ENCODE measurements at regions not wholly inside any gene's neighbourhood (a gene's known extent, or its start where the extent isn't known, plus 50 kb on each side); places are given as distances from the start of the nearest gene placed in this dataset.

DNA sequence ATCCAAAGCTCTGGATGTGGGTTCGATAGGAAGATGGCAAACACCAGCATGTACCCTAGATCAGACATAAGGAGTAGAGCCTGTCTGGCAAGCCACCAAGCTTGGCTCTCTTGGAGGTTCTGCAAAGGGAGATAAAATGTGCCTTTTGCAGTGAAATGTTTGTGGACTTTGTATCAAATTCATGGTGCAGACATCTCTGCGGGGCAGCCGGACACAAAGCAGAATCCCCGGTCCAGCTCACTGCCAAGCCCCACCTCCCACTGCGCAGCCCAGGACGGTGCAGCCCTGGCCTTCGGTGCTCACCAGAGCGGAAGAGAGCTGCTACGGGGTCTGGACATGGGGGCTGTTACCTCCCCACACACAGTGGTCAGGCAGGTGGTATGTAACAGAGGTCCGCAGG lies 333.6 kb upstream of the JARID2 start:
- no peak for TF ChIP-seq TOX (CRISPR knock-in tag; IDR thresholded peaks at IDR 0.05; ENCODE audit: borderline replicate concordance)
- ATAC-seq: no peak

DNA sequence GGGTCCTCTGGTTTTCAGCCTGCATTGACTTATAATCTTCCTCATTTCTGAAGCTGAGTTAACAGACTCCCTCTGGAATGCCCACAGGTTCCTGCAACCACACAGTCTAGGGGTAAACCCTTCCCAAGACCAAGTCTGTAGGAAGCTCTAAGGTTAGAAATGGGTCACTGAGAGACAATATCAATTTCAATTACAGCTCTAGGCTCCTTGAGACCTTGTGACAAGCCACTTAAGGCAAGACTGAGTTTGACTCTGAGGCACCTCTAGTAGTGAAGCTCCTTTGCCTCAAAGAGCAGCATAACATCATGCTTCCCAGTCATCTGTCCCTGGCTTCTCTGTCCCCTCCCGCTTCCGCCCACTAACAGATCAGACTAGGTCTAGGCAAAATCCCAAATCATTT lies 333.2 kb upstream of the JARID2 start:
- ATAC-seq: no peak
- TF ChIP-seq ZFP3 (CRISPR knock-in tag; IDR thresholded peaks at IDR 0.05) (no peak), RARB (CRISPR knock-in tag; IDR thresholded peaks at IDR 0.05) (no peak), GLIS3 (CRISPR knock-in tag; IDR thresholded peaks at IDR 0.05) (no peak), ZC3H10 (CRISPR knock-in tag; IDR thresholded peaks at IDR 0.05) (no peak), ESRRG (CRISPR knock-in tag; IDR thresholded peaks at IDR 0.05) (no peak), ARNTL (CRISPR knock-in tag; IDR thresholded peaks at IDR 0.05; ENCODE audit: borderline replicate concordance, low read depth) (no peak), ZNF565 (CRISPR knock-in tag; conservative IDR thresholded peaks at IDR 0.05; ENCODE audit: low read depth) (no peak), ZFP30 (CRISPR knock-in tag; IDR thresholded peaks at IDR 0.05) (no peak), ISL1 (CRISPR knock-in tag; IDR thresholded peaks at IDR 0.05) (no peak), TCF4 (CRISPR knock-in tag; IDR thresholded peaks at IDR 0.05; ENCODE audit: borderline replicate concordance) (no peak), ZNF8 (CRISPR knock-in tag; IDR thresholded peaks at IDR 0.05) (no peak), ZNF70 (CRISPR knock-in tag; IDR thresholded peaks at IDR 0.05) (no peak), SNAI2 (CRISPR knock-in tag; IDR thresholded peaks at IDR 0.05) (no peak), PPARA (CRISPR knock-in tag; IDR thresholded peaks at IDR 0.05; ENCODE audit: borderline replicate concordance) (no peak), BACH2 (CRISPR knock-in tag; IDR thresholded peaks at IDR 0.05; ENCODE audit: borderline replicate concordance) (no peak), CSDC2 (CRISPR knock-in tag; IDR thresholded peaks at IDR 0.05) (no peak)
- TF ChIP-seq, protein P1, sequence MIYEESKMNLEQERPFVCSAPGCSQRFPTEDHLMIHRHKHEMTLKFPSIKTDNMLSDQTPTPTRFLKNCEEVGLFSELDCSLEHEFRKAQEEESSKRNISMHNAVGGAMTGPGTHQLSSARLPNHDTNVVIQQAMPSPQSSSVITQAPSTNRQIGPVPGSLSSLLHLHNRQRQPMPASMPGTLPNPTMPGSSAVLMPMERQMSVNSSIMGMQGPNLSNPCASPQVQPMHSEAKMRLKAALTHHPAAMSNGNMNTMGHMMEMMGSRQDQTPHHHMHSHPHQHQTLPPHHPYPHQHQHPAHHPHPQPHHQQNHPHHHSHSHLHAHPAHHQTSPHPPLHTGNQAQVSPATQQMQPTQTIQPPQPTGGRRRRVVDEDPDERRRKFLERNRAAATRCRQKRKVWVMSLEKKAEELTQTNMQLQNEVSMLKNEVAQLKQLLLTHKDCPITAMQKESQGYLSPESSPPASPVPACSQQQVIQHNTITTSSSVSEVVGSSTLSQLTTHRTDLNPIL (CRISPR knock-in tag; IDR thresholded peaks at IDR 0.05; ENCODE audit: low read depth): no peak
- TF ChIP-seq, protein P2, sequence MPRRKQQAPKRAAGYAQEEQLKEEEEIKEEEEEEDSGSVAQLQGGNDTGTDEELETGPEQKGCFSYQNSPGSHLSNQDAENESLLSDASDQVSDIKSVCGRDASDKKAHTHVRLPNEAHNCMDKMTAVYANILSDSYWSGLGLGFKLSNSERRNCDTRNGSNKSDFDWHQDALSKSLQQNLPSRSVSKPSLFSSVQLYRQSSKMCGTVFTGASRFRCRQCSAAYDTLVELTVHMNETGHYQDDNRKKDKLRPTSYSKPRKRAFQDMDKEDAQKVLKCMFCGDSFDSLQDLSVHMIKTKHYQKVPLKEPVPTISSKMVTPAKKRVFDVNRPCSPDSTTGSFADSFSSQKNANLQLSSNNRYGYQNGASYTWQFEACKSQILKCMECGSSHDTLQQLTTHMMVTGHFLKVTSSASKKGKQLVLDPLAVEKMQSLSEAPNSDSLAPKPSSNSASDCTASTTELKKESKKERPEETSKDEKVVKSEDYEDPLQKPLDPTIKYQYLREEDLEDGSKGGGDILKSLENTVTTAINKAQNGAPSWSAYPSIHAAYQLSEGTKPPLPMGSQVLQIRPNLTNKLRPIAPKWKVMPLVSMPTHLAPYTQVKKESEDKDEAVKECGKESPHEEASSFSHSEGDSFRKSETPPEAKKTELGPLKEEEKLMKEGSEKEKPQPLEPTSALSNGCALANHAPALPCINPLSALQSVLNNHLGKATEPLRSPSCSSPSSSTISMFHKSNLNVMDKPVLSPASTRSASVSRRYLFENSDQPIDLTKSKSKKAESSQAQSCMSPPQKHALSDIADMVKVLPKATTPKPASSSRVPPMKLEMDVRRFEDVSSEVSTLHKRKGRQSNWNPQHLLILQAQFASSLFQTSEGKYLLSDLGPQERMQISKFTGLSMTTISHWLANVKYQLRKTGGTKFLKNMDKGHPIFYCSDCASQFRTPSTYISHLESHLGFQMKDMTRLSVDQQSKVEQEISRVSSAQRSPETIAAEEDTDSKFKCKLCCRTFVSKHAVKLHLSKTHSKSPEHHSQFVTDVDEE (CRISPR knock-in tag; IDR thresholded peaks at IDR 0.05): no peak
- TF ChIP-seq, protein P3, sequence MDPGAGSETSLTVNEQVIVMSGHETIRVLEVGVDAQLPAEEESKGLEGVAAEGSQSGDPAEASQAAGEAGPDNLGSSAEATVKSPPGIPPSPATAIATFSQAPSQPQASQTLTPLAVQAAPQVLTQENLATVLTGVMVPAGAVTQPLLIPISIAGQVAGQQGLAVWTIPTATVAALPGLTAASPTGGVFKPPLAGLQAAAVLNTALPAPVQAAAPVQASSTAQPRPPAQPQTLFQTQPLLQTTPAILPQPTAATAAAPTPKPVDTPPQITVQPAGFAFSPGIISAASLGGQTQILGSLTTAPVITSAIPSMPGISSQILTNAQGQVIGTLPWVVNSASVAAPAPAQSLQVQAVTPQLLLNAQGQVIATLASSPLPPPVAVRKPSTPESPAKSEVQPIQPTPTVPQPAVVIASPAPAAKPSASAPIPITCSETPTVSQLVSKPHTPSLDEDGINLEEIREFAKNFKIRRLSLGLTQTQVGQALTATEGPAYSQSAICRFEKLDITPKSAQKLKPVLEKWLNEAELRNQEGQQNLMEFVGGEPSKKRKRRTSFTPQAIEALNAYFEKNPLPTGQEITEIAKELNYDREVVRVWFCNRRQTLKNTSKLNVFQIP (CRISPR knock-in tag; IDR thresholded peaks at IDR 0.05; ENCODE audit: borderline replicate concordance, low read depth): no peak

DNA sequence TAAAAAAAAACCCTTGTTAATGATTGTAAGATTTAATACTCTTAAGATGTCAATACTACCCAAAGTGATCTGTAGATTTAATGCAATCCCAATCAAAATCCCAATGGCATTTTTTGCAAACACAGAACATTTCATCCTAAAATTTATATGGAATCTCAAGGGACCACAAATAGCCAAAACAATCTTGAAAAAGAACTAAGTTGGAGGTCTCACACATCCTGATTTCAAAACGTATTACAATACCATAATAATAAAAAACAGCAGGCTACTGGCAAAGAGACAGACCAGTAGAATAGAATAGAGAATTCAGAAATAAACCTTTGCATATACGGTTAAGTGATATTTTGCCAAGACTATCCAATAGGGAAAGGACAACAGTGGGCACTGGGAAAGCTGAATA lies 331.9 kb upstream of the JARID2 start:
- no peak for TF ChIP-seq PPARA (CRISPR knock-in tag; IDR thresholded peaks at IDR 0.05; ENCODE audit: borderline replicate concordance)
- TF ChIP-seq ZNF70 (CRISPR knock-in tag; IDR thresholded peaks at IDR 0.05): no peak
- no peak for TF ChIP-seq ZFP3 (CRISPR knock-in tag; IDR thresholded peaks at IDR 0.05)
- no peak for TF ChIP-seq BACH2 (CRISPR knock-in tag; IDR thresholded peaks at IDR 0.05; ENCODE audit: borderline replicate concordance)
- TF ChIP-seq SNAI2 (CRISPR knock-in tag; IDR thresholded peaks at IDR 0.05): no peak
- no peak for TF ChIP-seq RARB (CRISPR knock-in tag; IDR thresholded peaks at IDR 0.05)
- no peak for TF ChIP-seq ZFP30 (CRISPR knock-in tag; IDR thresholded peaks at IDR 0.05)
- no peak for ATAC-seq

DNA sequence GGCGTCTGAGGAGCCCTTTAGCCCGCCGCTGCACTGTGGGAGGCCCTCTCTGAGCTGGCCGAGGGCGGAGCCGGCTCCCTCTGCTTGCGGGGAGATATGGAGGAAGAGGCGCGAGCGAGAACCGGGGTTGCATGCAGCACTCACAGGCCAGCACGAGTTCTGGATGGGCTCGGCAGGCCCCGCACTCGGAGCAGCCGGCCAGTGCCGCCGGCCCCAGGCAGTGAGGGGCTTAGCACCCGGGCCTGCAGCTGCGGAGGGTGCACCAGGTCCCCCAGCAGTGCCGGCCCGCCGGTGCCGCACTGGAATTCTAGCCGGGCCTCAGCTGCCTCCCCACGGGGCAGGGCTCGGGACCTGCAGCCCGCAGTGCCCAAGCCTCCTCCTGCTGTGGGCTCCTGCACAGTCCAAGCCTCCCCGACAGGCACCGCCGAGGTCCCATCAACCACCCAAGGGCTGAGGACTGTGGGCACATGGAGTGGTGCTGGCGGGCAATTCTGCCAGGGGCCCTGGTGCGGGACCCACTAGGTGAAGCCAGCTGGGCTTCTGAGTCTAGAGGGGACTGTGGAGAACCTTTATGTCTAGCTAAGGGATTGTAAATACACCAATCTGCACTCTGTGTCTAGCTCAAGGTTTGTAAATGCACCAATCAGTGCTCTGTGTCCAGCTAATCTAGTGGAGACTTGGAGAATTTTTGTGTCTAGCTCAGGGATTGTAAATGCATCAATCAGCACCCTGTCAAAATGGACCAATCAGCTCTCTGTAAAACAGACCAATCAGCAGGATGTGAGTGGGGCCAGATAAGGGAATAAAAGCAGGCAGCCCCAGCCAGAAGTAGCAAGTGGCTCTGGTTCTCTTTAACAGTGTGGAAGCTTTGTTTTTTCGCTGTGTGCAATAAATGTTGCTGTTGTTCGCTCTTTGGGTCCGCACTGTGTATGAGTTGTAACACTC lies 329.7 kb upstream of the JARID2 start:
- ATAC-seq: no peak

More for the DNA sequence above, 329.7 kb upstream of the JARID2 start:
- no peak for TF ChIP-seq CSDC2 (CRISPR knock-in tag; IDR thresholded peaks at IDR 0.05)
- TF ChIP-seq, protein P3 (CRISPR knock-in tag; IDR thresholded peaks at IDR 0.05; ENCODE audit: borderline replicate concordance, low read depth): no peak
- TF ChIP-seq PPARA (CRISPR knock-in tag; IDR thresholded peaks at IDR 0.05; ENCODE audit: borderline replicate concordance): no peak
- TF ChIP-seq ZNF565 (CRISPR knock-in tag; conservative IDR thresholded peaks at IDR 0.05; ENCODE audit: low read depth): no peak
- TF ChIP-seq, protein P2 (CRISPR knock-in tag; IDR thresholded peaks at IDR 0.05): no peak
- TF ChIP-seq, protein P4, sequence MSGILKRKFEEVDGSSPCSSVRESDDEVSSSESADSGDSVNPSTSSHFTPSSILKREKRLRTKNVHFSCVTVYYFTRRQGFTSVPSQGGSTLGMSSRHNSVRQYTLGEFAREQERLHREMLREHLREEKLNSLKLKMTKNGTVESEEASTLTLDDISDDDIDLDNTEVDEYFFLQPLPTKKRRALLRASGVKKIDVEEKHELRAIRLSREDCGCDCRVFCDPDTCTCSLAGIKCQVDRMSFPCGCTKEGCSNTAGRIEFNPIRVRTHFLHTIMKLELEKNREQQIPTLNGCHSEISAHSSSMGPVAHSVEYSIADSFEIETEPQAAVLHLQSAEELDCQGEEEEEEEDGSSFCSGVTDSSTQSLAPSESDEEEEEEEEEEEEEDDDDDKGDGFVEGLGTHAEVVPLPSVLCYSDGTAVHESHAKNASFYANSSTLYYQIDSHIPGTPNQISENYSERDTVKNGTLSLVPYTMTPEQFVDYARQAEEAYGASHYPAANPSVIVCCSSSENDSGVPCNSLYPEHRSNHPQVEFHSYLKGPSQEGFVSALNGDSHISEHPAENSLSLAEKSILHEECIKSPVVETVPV (CRISPR knock-in tag; IDR thresholded peaks at IDR 0.05): no peak
- no peak for TF ChIP-seq BACH2 (CRISPR knock-in tag; IDR thresholded peaks at IDR 0.05; ENCODE audit: borderline replicate concordance)
- no peak for TF ChIP-seq ZFP30 (CRISPR knock-in tag; IDR thresholded peaks at IDR 0.05)
- TF ChIP-seq ESRRG (CRISPR knock-in tag; IDR thresholded peaks at IDR 0.05): no peak
- no peak for TF ChIP-seq SNAI2 (CRISPR knock-in tag; IDR thresholded peaks at IDR 0.05)
- TF ChIP-seq ZNF70 (CRISPR knock-in tag; IDR thresholded peaks at IDR 0.05): no peak
- no peak for TF ChIP-seq ISL1 (CRISPR knock-in tag; IDR thresholded peaks at IDR 0.05)
- TF ChIP-seq ARNTL (CRISPR knock-in tag; IDR thresholded peaks at IDR 0.05; ENCODE audit: borderline replicate concordance, low read depth): no peak
- no peak for TF ChIP-seq OSR1 (CRISPR knock-in tag; IDR thresholded peaks at IDR 0.05)
